CD4-positive, alpha-beta memory T cell (primary cell): ENCODE measurements at regions not wholly inside any gene's neighbourhood (a gene's known extent, or its start where the extent isn't known, plus 50 kb on each side); places are given as distances from the start of the nearest gene placed in this dataset.
"Not testable (repeated sequence)": the region's sequence is repeated elsewhere in the genome, so short reads cannot be mapped to it uniquely, and the experiment has no call there.

Source experiments
- CTCF ChIA-PET: fragments of 350-600 bp; sonication (Branson Sonifier 250); formaldehyde crosslinking; loops from one replicate; lab custom pipeline; 2021; ENCODE audit warnings: inconsistent platforms; ENCODE audit not compliant: partially characterized antibody; lab: Charles Lee
- POLR2A ChIA-PET: fragments of 350-600 bp; sonication (Branson Sonifier 250); formaldehyde crosslinking; loops from one replicate; lab custom pipeline; 2021; ENCODE audit not compliant: partially characterized antibody; lab: Charles Lee
- DNase-seq, 5 donors: peaks; one replicate each; pipeline versions ENCODE4 v3.0.0 to v3.0.0-alpha.2; 2020 to 2022; ENCODE audit warnings: mixed read lengths in 1 of 5
- H3K27ac ChIP-seq: one replicate; pipeline ENCODE4 v1.7.0; 2013; ENCODE audit warnings: low read depth, low read length
- H3K27me3 ChIP-seq: 2 replicates; pipeline ENCODE4 v1.7.0; 2013; ENCODE audit warnings: mild to moderate bottlenecking, low read length, moderate library complexity; ENCODE audit not compliant: insufficient read depth
- H3K36me3 ChIP-seq: 2 replicates; pipeline ENCODE4 v1.7.0; 2013; ENCODE audit warnings: mild to moderate bottlenecking, low read length, moderate library complexity; ENCODE audit not compliant: insufficient read depth
- H3K4me1 ChIP-seq: 2 replicates; pipeline ENCODE4 v1.7.0; 2013; ENCODE audit warnings: mild to moderate bottlenecking, low read length, moderate library complexity; ENCODE audit not compliant: insufficient read depth
- H3K4me3 ChIP-seq, 2 donors: one replicate each; pipeline ENCODE4 v1.7.0; 2013; ENCODE audit warnings: low read length in 2 of 2, mild to moderate bottlenecking in 1 of 2
- H3K9me3 ChIP-seq, 2 donors: one replicate each; pipeline ENCODE4 v1.7.0; 2013; ENCODE audit warnings: low read length in 2 of 2, control low read depth in 1 of 2; ENCODE audit not compliant: control insufficient read depth in 1 of 2
- H3K27ac Mint-ChIP-seq, 7 donors: one replicate each; pipeline ENCODE4 v1.8.0; 2020 to 2021; ENCODE audit warnings: mixed read lengths in 7 of 7, mild to moderate bottlenecking in 6 of 7, inconsistent platforms in 3 of 7, moderate library complexity in 3 of 7
- H3K27me3 Mint-ChIP-seq, 2 donors: one replicate each; pipeline ENCODE4 v1.8.0; 2020 to 2021; ENCODE audit warnings: mixed read lengths in 2 of 2
- H3K36me3 Mint-ChIP-seq, 2 donors: one replicate each; pipeline ENCODE4 v1.8.0; 2020 to 2021; ENCODE audit warnings: mixed read lengths in 2 of 2, inconsistent platforms in 1 of 2, mild to moderate bottlenecking in 1 of 2
- H3K4me1 Mint-ChIP-seq, 4 donors: one replicate each; pipeline ENCODE4 v1.8.0; 2020 to 2021; ENCODE audit warnings: mixed read lengths in 4 of 4, mild to moderate bottlenecking in 1 of 4
- H3K4me3 Mint-ChIP-seq, 8 donors: one replicate each; pipeline ENCODE4 v1.8.0; 2020 to 2021; ENCODE audit warnings: mixed read lengths in 8 of 8, mild to moderate bottlenecking in 7 of 8, moderate library complexity in 6 of 8, inconsistent platforms in 3 of 8
- H3K9me3 Mint-ChIP-seq, 8 donors: one replicate each; pipeline ENCODE4 v1.8.0; 2020 to 2021; ENCODE audit warnings: mixed read lengths in 8 of 8, mild to moderate bottlenecking in 5 of 8, inconsistent platforms in 3 of 8, moderate library complexity in 1 of 8
- intact Hi-C: fragments of 100-400 bp; cut with micrococcal nuclease; formaldehyde crosslinking; loops from one replicate; pipeline ENCODE4 v1.15.1; 2023

GRCh38 chr3:193053046-193053435 is 135.4 kb upstream of the MB21D2 start:
- H3K4me3 Mint-ChIP-seq: no peak overlapping the region
- Histone ChIP-seq H3K4me3 (no peak overlapping the region), H3K27ac (no peak overlapping the region), H3K4me1 (no peaks in the 10 kb centered on the region), H3K9me3 (no peaks in the 10 kb centered on the region), H3K36me3 (no peaks in the 10 kb centered on the region), H3K27me3 (no peaks in the 10 kb centered on the region)
- no peak overlapping the region for H3K27ac Mint-ChIP-seq
- POLR2A ChIA-PET: no interaction called here
- CTCF ChIA-PET: interaction anchor here (3.5 kb wide), 1 partner anchor 11 kb away, joined by 15 read pairs; no protein-coding TSS in a partner anchor
- no peak for DNase-seq
- no peaks in the 10 kb centered on the region for H3K9me3 Mint-ChIP-seq
- H3K36me3 Mint-ChIP-seq: no peaks in the 10 kb centered on the region
- intact Hi-C loops: no loop called here
- no peaks in the 10 kb centered on the region for H3K4me1 Mint-ChIP-seq
- H3K27me3 Mint-ChIP-seq: peaks cover 6 to 7% of the 10 kb centered on the region in 2 donors

- ChIA-PET POLR2A (no interaction called here), CTCF (no interaction called here)
- Histone ChIP-seq H3K36me3 (no peaks in the 10 kb centered on the region), H3K9me3 (no peaks in the 10 kb centered on the region), H3K27me3 (no peaks in the 10 kb centered on the region), H3K4me1 (no peaks in the 10 kb centered on the region), H3K4me3 (no peak overlapping the region), H3K27ac (no peak overlapping the region)
- no peak overlapping the region for H3K27ac Mint-ChIP-seq
- intact Hi-C loops: no loop called here
- no peaks in the 10 kb centered on the region for H3K36me3 Mint-ChIP-seq
- no peak for DNase-seq
- H3K27me3 Mint-ChIP-seq: peaks cover 4 to 7% of the 10 kb centered on the region in 2 donors
- no peak overlapping the region for H3K4me3 Mint-ChIP-seq
- no peaks in the 10 kb centered on the region for H3K4me1 Mint-ChIP-seq
- H3K9me3 Mint-ChIP-seq: no peaks in the 10 kb centered on the region
These were observed 137.7 kb upstream of the MB21D2 start for GRCh38 chr3:193055352-193055751.

GRCh38 chr3:193057616-193058015 is 140.0 kb upstream of the MB21D2 start:
- H3K4me1 Mint-ChIP-seq: no peaks in the 10 kb centered on the region
- intact Hi-C loops: no loop called here
- POLR2A ChIA-PET: no interaction called here

GRCh38 chr3:193060748-193061546 is 143.3 kb upstream of the MB21D2 start:
- no peak for DNase-seq
- Histone ChIP-seq H3K4me3 (no peak overlapping the region), H3K4me1 (no peaks in the 10 kb centered on the region), H3K27ac (no peak overlapping the region), H3K9me3 (no peaks in the 10 kb centered on the region), H3K36me3 (no peaks in the 10 kb centered on the region), H3K27me3 (no peaks in the 10 kb centered on the region)
- Mint-ChIP-seq H3K9me3 (no peaks in the 10 kb centered on the region), H3K27ac (no peak overlapping the region), H3K36me3 (no peaks in the 10 kb centered on the region), H3K27me3 (peaks cover 2 to 4% of the 10 kb centered on the region in 2 donors), H3K4me1 (no peaks in the 10 kb centered on the region), H3K4me3 (no peak overlapping the region)
- ChIA-PET CTCF (no interaction called here), POLR2A (no interaction called here)
- intact Hi-C loops: no loop called here

More at GRCh38 chr3:193057616-193058015, 140.0 kb upstream of the MB21D2 start:
- Histone ChIP-seq H3K4me1 (no peaks in the 10 kb centered on the region), H3K36me3 (no peaks in the 10 kb centered on the region), H3K27me3 (no peaks in the 10 kb centered on the region), H3K9me3 (no peaks in the 10 kb centered on the region), H3K27ac (no peak overlapping the region), H3K4me3 (no peak overlapping the region)
- Mint-ChIP-seq H3K9me3 (no peaks in the 10 kb centered on the region), H3K27me3 (peaks cover 4 to 7% of the 10 kb centered on the region in 2 donors), H3K36me3 (no peaks in the 10 kb centered on the region), H3K27ac (no peak overlapping the region), H3K4me3 (no peak overlapping the region)
- CTCF ChIA-PET: no interaction called here
- DNase-seq: no peak

GRCh38 chr3:193068365-193068764 is 150.7 kb upstream of the MB21D2 start:
- H3K27ac ChIP-seq: no peak overlapping the region
- H3K36me3 ChIP-seq: no peaks in the 10 kb centered on the region
- H3K4me3 ChIP-seq: no peak overlapping the region
- Mint-ChIP-seq H3K4me1 (no peaks in the 10 kb centered on the region), H3K36me3 (no peaks in the 10 kb centered on the region), H3K9me3 (peaks cover 0 to 4% (median 2%) of the 10 kb centered on the region in 8 donors), H3K27ac (no peak overlapping the region), H3K27me3 (peaks cover 0 to 1% of the 10 kb centered on the region in 2 donors), H3K4me3 (no peak overlapping the region)
- intact Hi-C loops: no loop called here
- ChIA-PET CTCF (no interaction called here), POLR2A (no interaction called here)
- no peaks in the 10 kb centered on the region for H3K27me3 ChIP-seq
- no peaks in the 10 kb centered on the region for H3K4me1 ChIP-seq
- no peak for DNase-seq
- no peaks in the 10 kb centered on the region for H3K9me3 ChIP-seq

GRCh38 chr3:193069732-193070131 is 152.1 kb upstream of the MB21D2 start:
- H3K27me3 ChIP-seq, CTCF ChIA-PET, H3K9me3 ChIP-seq, H3K4me1 ChIP-seq, H3K4me1 Mint-ChIP-seq, DNase-seq, H3K27ac ChIP-seq, H3K4me3 ChIP-seq, H3K27ac Mint-ChIP-seq, H3K4me3 Mint-ChIP-seq, H3K9me3 Mint-ChIP-seq, H3K36me3 ChIP-seq, POLR2A ChIA-PET, H3K27me3 Mint-ChIP-seq, H3K36me3 Mint-ChIP-seq, intact Hi-C loops: not testable (repeated sequence)

- ChIA-PET CTCF (no interaction called here), POLR2A (no interaction called here)
- Histone ChIP-seq H3K9me3 (no peaks in the 10 kb centered on the region), H3K27me3 (no peaks in the 10 kb centered on the region), H3K4me3 (no peak overlapping the region), H3K4me1 (no peaks in the 10 kb centered on the region), H3K36me3 (no peaks in the 10 kb centered on the region), H3K27ac (no peak overlapping the region)
- no peak overlapping the region for H3K27ac Mint-ChIP-seq
- no peaks in the 10 kb centered on the region for H3K27me3 Mint-ChIP-seq
- no peak for DNase-seq
- peaks cover 0 to 7% (median 3%) of the 10 kb centered on the region in 8 donors for H3K9me3 Mint-ChIP-seq
- H3K4me3 Mint-ChIP-seq: no peak overlapping the region
- no peaks in the 10 kb centered on the region for H3K36me3 Mint-ChIP-seq
- no peaks in the 10 kb centered on the region for H3K4me1 Mint-ChIP-seq
- intact Hi-C loops: no loop called here
These were observed 161.5 kb upstream of the MB21D2 start for GRCh38 chr3:193078996-193079753.
